Activated T-helper 1 cell treated with anti-CD3 and anti-CD28 coated beads, Interleukin-12 subunit alpha, Interleukin-12 subunit beta, Interleukin-2, Interleukin-4 antibody, amounts not matched to agents 30 ng/mL and 10 ng/mL and 1 ng/mL, durations not matched to agents 14 hours and 24 hours and 36 hours (primary cell): ENCODE measurements at regions not wholly inside any gene's neighbourhood (a gene's known extent, or its start where the extent isn't known, plus 50 kb on each side); places are given as distances from the start of the nearest gene placed in this dataset.
"Not testable (repeated sequence)": the region's sequence is repeated elsewhere in the genome, so short reads cannot be mapped to it uniquely, and the experiment has no call there.

Source experiments
- DNase-seq: peaks from one replicate; pipeline ENCODE4 v3.0.0; 2021; ENCODE audit warnings: low spot score
- H3K27ac Mint-ChIP-seq: one replicate; pipeline ENCODE4 v1.8.0; 2021; ENCODE audit warnings: mild to moderate bottlenecking, mixed read lengths
- H3K27me3 Mint-ChIP-seq: one replicate; pipeline ENCODE4 v1.8.0; 2022; ENCODE audit warnings: mild to moderate bottlenecking, moderate library complexity, mixed read lengths; ENCODE audit not compliant: insufficient read depth
- H3K36me3 Mint-ChIP-seq: one replicate; pipeline ENCODE4 v1.8.0; 2021; ENCODE audit warnings: low read depth, mixed read lengths
- H3K4me1 Mint-ChIP-seq: one replicate; pipeline ENCODE4 v1.8.0; 2021; ENCODE audit warnings: low read depth, mixed read lengths
- H3K4me3 Mint-ChIP-seq: one replicate; pipeline ENCODE4 v1.8.0; 2021; ENCODE audit warnings: mild to moderate bottlenecking, moderate library complexity, mixed read lengths
- H3K9me3 Mint-ChIP-seq: one replicate; pipeline ENCODE4 v1.8.0; 2021; ENCODE audit warnings: mixed read lengths
- intact Hi-C: fragments of 100-400 bp; cut with micrococcal nuclease; formaldehyde crosslinking; loops from one replicate; pipeline ENCODE4 v1.15.1; 2024

DNA sequence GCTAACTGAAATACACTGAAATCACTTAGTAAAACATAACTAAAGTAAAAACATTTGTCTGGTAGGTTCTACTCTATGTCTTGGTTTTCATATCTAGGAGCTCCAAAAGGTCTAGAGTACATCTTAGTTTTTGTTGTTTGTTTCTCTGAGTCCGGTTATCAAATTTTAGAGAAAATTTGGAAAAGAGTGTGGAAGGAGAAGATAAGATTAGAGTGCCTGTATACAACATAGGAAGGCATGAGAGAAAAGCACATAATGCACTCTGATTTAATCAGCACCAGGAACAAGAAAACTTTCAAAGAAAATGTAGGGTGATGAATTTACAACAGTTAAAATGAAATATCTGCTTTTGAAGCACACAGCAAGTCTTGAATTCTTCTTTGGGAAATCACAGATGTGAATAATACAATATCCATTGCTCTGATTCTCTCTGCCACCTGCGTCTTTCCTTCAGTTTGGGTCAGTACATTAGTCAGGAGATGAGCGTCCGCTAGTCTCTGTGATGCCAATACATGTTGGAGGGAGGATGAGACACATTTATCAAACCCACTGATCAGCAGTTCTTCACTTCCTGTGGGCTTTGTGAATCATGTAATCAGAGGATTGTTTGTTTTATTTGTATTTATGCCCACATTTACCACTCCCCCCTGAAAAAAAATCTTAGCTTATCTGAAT, 477.8 kb upstream of the GCFC2 start:
- DNase-seq: no peak
- intact Hi-C loops: no loop called here
- Mint-ChIP-seq H3K36me3 (no peaks in the 10 kb centered on the region), H3K27ac (no peak overlapping the region), H3K4me3 (no peak overlapping the region), H3K9me3 (no peaks in the 10 kb centered on the region), H3K4me1 (no peaks in the 10 kb centered on the region), H3K27me3 (no peaks in the 10 kb centered on the region)

DNA sequence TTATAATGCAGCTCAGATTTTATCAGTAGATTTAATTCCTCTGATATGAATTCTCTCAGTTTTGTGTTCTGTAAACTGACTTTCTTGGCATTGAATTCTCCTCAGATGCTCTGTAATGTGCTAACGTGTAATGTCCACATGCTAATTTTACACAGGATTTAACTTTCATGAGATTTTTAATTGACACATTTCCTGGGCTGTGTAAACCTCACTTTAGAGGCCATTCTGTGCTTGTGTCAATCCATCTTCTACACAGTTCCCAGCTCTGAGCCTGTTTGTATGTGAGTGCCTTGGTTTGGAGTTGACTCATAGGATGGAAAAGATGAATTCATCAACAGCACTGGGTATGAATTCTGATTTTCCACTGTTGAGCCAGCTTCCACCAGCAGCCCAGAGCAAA, 476.7 kb upstream of the GCFC2 start:
- intact Hi-C loops: no loop called here
- no peaks in the 10 kb centered on the region for H3K4me1 Mint-ChIP-seq

GRCh38 chr2:76180676-76181075, 470.0 kb upstream of the GCFC2 start:
- Mint-ChIP-seq H3K4me3 (no peak overlapping the region), H3K4me1 (no peaks in the 10 kb centered on the region), H3K27me3 (no peaks in the 10 kb centered on the region), H3K9me3 (peaks cover 29% of the 10 kb centered on the region), H3K27ac (no peak overlapping the region), H3K36me3 (no peaks in the 10 kb centered on the region)
- intact Hi-C loops: no loop called here
- no peak for DNase-seq

More for the DNA sequence above, 476.7 kb upstream of the GCFC2 start:
- Mint-ChIP-seq H3K4me3 (no peak overlapping the region), H3K27me3 (no peaks in the 10 kb centered on the region), H3K27ac (no peak overlapping the region), H3K36me3 (no peaks in the 10 kb centered on the region), H3K9me3 (no peaks in the 10 kb centered on the region)
- no peak for DNase-seq

- no peak for DNase-seq
- Mint-ChIP-seq H3K4me1 (no peaks in the 10 kb centered on the region), H3K9me3 (peaks cover 44% of the 10 kb centered on the region), H3K27me3 (no peaks in the 10 kb centered on the region), H3K4me3 (no peak overlapping the region), H3K27ac (no peak overlapping the region), H3K36me3 (no peaks in the 10 kb centered on the region)
- intact Hi-C loops: no loop called here
Measured at GRCh38 chr2:76178610-76179009, 467.9 kb upstream of the GCFC2 start.

GRCh38 chr2:76175295-76175694, 464.6 kb upstream of the GCFC2 start:
- intact Hi-C loops: no loop called here
- Mint-ChIP-seq H3K4me3 (no peak overlapping the region), H3K36me3 (no peaks in the 10 kb centered on the region), H3K9me3 (peaks cover 53% of the 10 kb centered on the region), H3K27ac (no peak overlapping the region), H3K4me1 (no peaks in the 10 kb centered on the region), H3K27me3 (no peaks in the 10 kb centered on the region)
- DNase-seq: no peak

DNA sequence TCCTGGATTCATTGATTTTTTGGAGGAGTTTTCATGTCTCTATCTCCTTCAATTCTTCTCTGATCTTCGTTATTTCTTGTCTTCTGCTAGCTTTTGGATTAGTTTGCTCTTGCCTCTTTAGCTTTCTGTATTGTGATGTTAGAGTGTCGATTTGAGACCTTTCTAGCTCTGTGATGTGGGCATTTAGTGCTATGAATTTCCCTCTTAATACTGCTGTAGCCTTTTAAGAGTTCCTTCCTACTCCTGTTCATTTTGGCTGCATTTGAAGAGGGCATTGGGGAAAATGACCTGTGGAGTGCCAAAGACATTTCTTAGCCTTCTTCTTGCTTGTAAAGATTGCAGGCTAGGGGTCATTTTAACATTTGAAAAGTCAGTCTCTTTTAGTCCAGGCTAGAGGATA, 463.8 kb upstream of the GCFC2 start:
- intact Hi-C loops: no loop called here
- no peaks in the 10 kb centered on the region for H3K4me1 Mint-ChIP-seq
- H3K27ac Mint-ChIP-seq: no peak overlapping the region
- no peaks in the 10 kb centered on the region for H3K27me3 Mint-ChIP-seq
- DNase-seq: no peak
- no peak overlapping the region for H3K4me3 Mint-ChIP-seq
- peaks cover 53% of the 10 kb centered on the region for H3K9me3 Mint-ChIP-seq
- H3K36me3 Mint-ChIP-seq: no peaks in the 10 kb centered on the region

DNA sequence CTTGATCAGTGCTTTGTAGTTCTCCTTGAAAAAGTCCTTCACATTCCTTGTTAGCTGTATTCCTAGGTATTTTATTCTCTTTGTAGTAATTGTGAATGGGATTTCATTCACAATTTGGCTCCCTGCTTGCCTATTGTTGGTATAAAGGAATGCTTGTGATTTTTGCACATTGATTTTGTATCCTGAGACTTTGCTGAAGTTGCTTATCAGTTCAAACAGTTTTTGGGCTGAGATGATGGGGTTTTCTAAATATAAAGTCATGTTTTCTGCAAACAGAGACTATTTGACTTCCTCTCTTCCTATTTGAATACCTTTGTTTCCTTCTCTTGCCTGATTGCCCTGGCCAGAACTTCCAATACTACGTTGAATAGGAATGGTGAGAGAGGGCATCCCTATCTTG, 462.5 kb upstream of the GCFC2 start:
- intact Hi-C loops, DNase-seq, H3K4me3 Mint-ChIP-seq, H3K36me3 Mint-ChIP-seq, H3K27me3 Mint-ChIP-seq, H3K27ac Mint-ChIP-seq, H3K4me1 Mint-ChIP-seq: not testable (repeated sequence)
- H3K9me3 Mint-ChIP-seq: peaks cover 42% of the 10 kb centered on the region

DNA sequence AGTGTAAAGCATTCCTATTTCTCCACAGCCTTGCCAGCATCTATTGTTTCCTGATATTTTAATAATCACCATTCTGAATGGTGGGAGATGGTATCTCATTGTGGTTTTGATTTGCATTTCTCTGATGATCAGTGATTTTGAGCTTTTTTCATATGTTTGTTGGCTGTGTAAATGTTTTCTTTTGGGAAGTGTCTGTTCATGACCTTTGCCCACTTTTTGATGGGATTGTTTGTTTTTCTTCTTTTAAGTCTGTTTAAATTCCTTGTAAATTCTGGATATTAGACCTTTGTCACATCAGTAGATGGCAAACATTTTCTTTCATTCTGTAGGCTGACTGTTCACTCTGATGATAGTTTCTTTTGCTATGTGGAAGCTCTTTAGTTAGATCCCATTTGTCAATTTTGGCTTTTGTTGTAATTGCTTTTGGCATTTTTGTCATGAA, 461.5 kb upstream of the GCFC2 start:
- H3K4me3 Mint-ChIP-seq, DNase-seq, H3K27me3 Mint-ChIP-seq, intact Hi-C loops, H3K27ac Mint-ChIP-seq, H3K4me1 Mint-ChIP-seq, H3K36me3 Mint-ChIP-seq: not testable (repeated sequence)
- H3K9me3 Mint-ChIP-seq: peaks cover 34% of the 10 kb centered on the region

DNA sequence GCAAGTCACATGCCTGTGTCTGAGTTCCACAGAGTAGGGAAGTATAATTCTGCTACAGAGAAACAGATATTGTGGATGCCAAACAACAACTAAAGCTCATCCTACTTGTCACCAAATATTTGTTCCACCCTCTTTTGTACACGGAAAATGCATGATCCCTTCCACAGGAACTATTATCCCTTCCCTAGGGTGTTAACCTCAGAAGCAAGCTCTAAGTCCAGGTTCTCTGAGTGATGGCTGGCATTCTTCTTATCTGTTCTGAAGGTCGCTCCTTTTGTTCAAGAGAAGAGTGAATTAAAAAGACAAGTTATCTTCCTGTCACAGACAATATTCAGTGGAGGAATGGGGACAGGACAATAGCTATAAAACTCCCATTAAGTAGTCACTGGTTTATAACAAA, 460.1 kb upstream of the GCFC2 start:
- H3K36me3 Mint-ChIP-seq: no peaks in the 10 kb centered on the region
- intact Hi-C loops: no loop called here
- H3K27ac Mint-ChIP-seq: no peak overlapping the region
- no peak overlapping the region for H3K4me3 Mint-ChIP-seq
- no peaks in the 10 kb centered on the region for H3K27me3 Mint-ChIP-seq
- peaks cover 28% of the 10 kb centered on the region for H3K9me3 Mint-ChIP-seq
- no peak for DNase-seq
- H3K4me1 Mint-ChIP-seq: no peaks in the 10 kb centered on the region

- Mint-ChIP-seq H3K36me3 (no peaks in the 10 kb centered on the region), H3K4me1 (no peaks in the 10 kb centered on the region), H3K27me3 (no peaks in the 10 kb centered on the region), H3K27ac (no peak overlapping the region), H3K9me3 (peaks cover 26% of the 10 kb centered on the region), H3K4me3 (no peak overlapping the region)
- DNase-seq: no peak
- intact Hi-C loops: no loop called here
Measured at GRCh38 chr2:76170009-76170384, 459.3 kb upstream of the GCFC2 start.

- H3K27me3 Mint-ChIP-seq: no peaks in the 10 kb centered on the region
- H3K9me3 Mint-ChIP-seq: peaks cover 21% of the 10 kb centered on the region
- no peaks in the 10 kb centered on the region for H3K4me1 Mint-ChIP-seq
- no peak overlapping the region for H3K4me3 Mint-ChIP-seq
- H3K27ac Mint-ChIP-seq: no peak overlapping the region
- no peak for DNase-seq
- H3K36me3 Mint-ChIP-seq: no peaks in the 10 kb centered on the region
- intact Hi-C loops: no loop called here
Measured at GRCh38 chr2:76169276-76170008, 458.7 kb upstream of the GCFC2 start.

DNA sequence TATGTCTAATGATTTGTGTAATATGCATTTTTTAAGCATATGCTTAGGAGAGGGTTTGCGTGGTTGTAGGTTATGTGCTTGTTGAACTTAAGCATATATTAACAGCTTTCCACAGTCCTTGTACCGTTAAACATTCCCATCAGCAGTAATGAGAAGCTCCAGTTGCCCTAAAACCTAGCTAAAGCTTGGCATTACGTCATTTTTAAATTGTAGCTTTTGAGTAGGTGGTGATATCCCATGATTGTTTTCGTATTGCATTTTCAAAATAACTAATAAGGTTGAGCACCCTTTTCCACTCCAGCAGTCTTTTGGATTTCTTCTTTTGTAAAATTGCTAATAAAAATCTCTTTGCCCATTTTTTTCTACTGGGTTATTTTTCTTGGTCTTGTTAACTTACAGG, 453.1 kb upstream of the GCFC2 start:
- Mint-ChIP-seq H3K4me1 (no peaks in the 10 kb centered on the region), H3K27ac (no peak overlapping the region), H3K27me3 (no peaks in the 10 kb centered on the region), H3K9me3 (peaks cover 8% of the 10 kb centered on the region), H3K4me3 (no peak overlapping the region), H3K36me3 (no peaks in the 10 kb centered on the region)
- DNase-seq: no peak
- intact Hi-C loops: no loop called here

DNA sequence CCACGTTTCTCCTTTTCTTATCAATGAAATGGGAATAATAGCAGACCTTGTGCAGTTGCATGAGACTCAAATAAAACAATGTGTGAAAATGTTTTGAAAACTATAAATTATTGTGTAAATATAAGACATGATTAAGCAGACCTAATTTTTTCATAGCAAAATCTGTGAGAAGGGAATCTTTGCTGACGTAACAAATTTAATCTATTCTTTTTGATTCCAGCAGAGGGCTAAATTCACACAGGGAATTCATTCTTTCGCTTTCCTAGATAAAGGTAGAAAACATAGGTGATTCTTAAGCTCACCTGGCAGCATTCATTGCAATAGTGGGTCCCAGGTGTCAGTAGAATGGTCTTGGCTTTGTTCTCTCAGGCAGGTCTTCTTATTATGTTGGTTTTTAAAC, 450.0 kb upstream of the GCFC2 start:
- DNase-seq: no peak

More for the DNA sequence above, 450.0 kb upstream of the GCFC2 start:
- Mint-ChIP-seq H3K4me3 (no peak overlapping the region), H3K4me1 (no peaks in the 10 kb centered on the region), H3K27me3 (no peaks in the 10 kb centered on the region), H3K9me3 (peaks cover 8% of the 10 kb centered on the region), H3K27ac (no peak overlapping the region), H3K36me3 (no peaks in the 10 kb centered on the region)
- intact Hi-C loops: no loop called here
